Thyroid gland (tissue), 4 donors: ENCODE measurements at regions not wholly inside any gene's neighbourhood (a gene's known extent, or its start where the extent isn't known, plus 50 kb on each side); places are given as distances from the start of the nearest gene placed in this dataset.

Experiments
- DNase-seq, 2 donors: peaks; one replicate each; pipeline ENCODE4 v3.0.0-alpha.2; 2019
- H3K27ac ChIP-seq, 3 donors: fragments of 200-600 bp; sonication (generic); 1 replicate in 2 of 3; 2 replicates in 1 of 3; pipeline ENCODE4 v1.5.1; 2016 to 2019; ENCODE audit warnings: mild to moderate bottlenecking in 1 of 3, moderate library complexity in 1 of 3
- H3K27me3 ChIP-seq: fragments of 200-600 bp; sonication (generic); one replicate; pipeline ENCODE4 v1.5.1; 2019
- H3K36me3 ChIP-seq, 2 donors: fragments of 200-600 bp; sonication (generic); one replicate each; pipeline ENCODE4 v1.5.1; 2016 to 2019
- H3K4me1 ChIP-seq, 2 donors: fragments of 200-600 bp; sonication (generic); one replicate each; pipeline ENCODE4 v1.5.1; 2017 to 2019
- H3K4me3 ChIP-seq, 3 donors: fragments of 200-600 bp; sonication (generic); replicated peaks in 1 of 3; 1 replicate in 2 of 3; 2 replicates in 1 of 3; pipeline ENCODE4 v1.5.1; 2016; ENCODE audit warnings: mild to moderate bottlenecking in 1 of 3
- H3K9me3 ChIP-seq: fragments of 200-600 bp; sonication (generic); one replicate; pipeline ENCODE4 v1.5.1; 2017
- CTCF ChIP-seq, 6 experiments: fragments of 200-600 bp in 3 of 6; fragments of 450-650 bp in 3 of 6; sonication (generic) in 3 of 6; IDR thresholded peaks; one replicate each; pipeline ENCODE4 v1.5.1; 2016 to 2019; ENCODE audit warnings: antibody characterized with exemption in 6 of 6, mild to moderate bottlenecking in 2 of 6, inconsistent platforms in 1 of 6, moderate library complexity in 1 of 6
- POLR2A ChIP-seq, 2 donors: fragments of 450-650 bp; IDR thresholded peaks; one replicate each; pipeline ENCODE4 v1.6.1; 2017; ENCODE audit warnings: antibody characterized with exemption in 2 of 2, mild to moderate bottlenecking in 2 of 2, moderate library complexity in 1 of 2
- WGBS, 2 donors: methylation state at CpG; one replicate each; pipeline ENCODE4 v1.1.5; 2017; 5-methylcytosine and 5-hydroxymethylcytosine counted together
- intact Hi-C: fragments of 100-400 bp; cut with DNase I; formaldehyde crosslinking; loops from one replicate; pipeline ENCODE4 v1.15.1; 2023

- Histone ChIP-seq H3K9me3 (no peaks in the 10 kb centered on the region), H3K27me3 (no peaks in the 10 kb centered on the region), H3K36me3 (no peaks in the 10 kb centered on the region), H3K27ac (no peak overlapping the region), H3K4me1 (no peaks in the 10 kb centered on the region), H3K4me3 (no peak overlapping the region)
- DNase-seq = no peak
- TF ChIP-seq CTCF (IDR thresholded peaks at IDR 0.05) (no peak), POLR2A (IDR thresholded peaks at IDR 0.05) (no peak)
- intact Hi-C loops = no loop called here
- WGBS, 2 donors = 82 to 83% methylated on average over 2 of the region's 2 CpGs
Measured at GRCh38 chr12:126757326-126757725, 1509.6 kb upstream of the TMEM132C start.

- TF ChIP-seq CTCF (IDR thresholded peaks at IDR 0.05) (no peak), POLR2A (IDR thresholded peaks at IDR 0.05) (no peak)
- Histone ChIP-seq H3K36me3 (no peaks in the 10 kb centered on the region), H3K4me1 (no peaks in the 10 kb centered on the region), H3K27ac (no peak overlapping the region), H3K4me3 (no peak overlapping the region), H3K27me3 (no peaks in the 10 kb centered on the region), H3K9me3 (no peaks in the 10 kb centered on the region)
- intact Hi-C loops = no loop called here
- WGBS, 2 donors = 54 to 86% methylated on average over 3 of the region's 3 CpGs
- DNase-seq = no peak
Measured at GRCh38 chr12:126760092-126760491, 1506.9 kb upstream of the TMEM132C start.

- DNase-seq = no peak
- intact Hi-C loops = no loop called here
- Histone ChIP-seq H3K4me1 (no peaks in the 10 kb centered on the region), H3K27me3 (no peaks in the 10 kb centered on the region), H3K36me3 (no peaks in the 10 kb centered on the region), H3K27ac (no peak overlapping the region), H3K4me3 (no peak overlapping the region), H3K9me3 (no peaks in the 10 kb centered on the region)
- WGBS, 2 donors = 73 to 83% methylated on average over 2 of the region's 2 CpGs
- TF ChIP-seq POLR2A (IDR thresholded peaks at IDR 0.05) = no peak
- no peak for TF ChIP-seq CTCF (IDR thresholded peaks at IDR 0.05)
Measured at GRCh38 chr12:126761420-126761819, 1505.5 kb upstream of the TMEM132C start.

GRCh38 chr12:126762150-126762549 lies 1504.8 kb upstream of the TMEM132C start:
- intact Hi-C loops = no loop called here

GRCh38 chr12:126763359-126763758 lies 1503.6 kb upstream of the TMEM132C start:
- Histone ChIP-seq H3K4me1 (no peaks in the 10 kb centered on the region), H3K27me3 (no peaks in the 10 kb centered on the region), H3K36me3 (no peaks in the 10 kb centered on the region), H3K4me3 (no peak overlapping the region), H3K27ac (no peak overlapping the region), H3K9me3 (no peaks in the 10 kb centered on the region)
- no peak for DNase-seq
- intact Hi-C loops = no loop called here
- TF ChIP-seq CTCF (IDR thresholded peaks at IDR 0.05) (no peak), POLR2A (IDR thresholded peaks at IDR 0.05) (no peak)
- WGBS, 2 donors = 61 to 72% methylated on average over 2 of the region's 2 CpGs

More at GRCh38 chr12:126762150-126762549, 1504.8 kb upstream of the TMEM132C start:
- no peak for DNase-seq
- 73 to 83% methylated on average over 4 of the region's 4 CpGs for WGBS, 2 donors
- no peaks in the 10 kb centered on the region for H3K9me3 ChIP-seq
- TF ChIP-seq CTCF (IDR thresholded peaks at IDR 0.05) (no peak), POLR2A (IDR thresholded peaks at IDR 0.05) (no peak)
- no peak overlapping the region for H3K4me3 ChIP-seq
- no peaks in the 10 kb centered on the region for H3K4me1 ChIP-seq
- no peaks in the 10 kb centered on the region for H3K36me3 ChIP-seq
- H3K27ac ChIP-seq = no peak overlapping the region
- H3K27me3 ChIP-seq = no peaks in the 10 kb centered on the region
